B cell (primary cell): ENCODE measurements at regions not wholly inside any gene's neighbourhood (a gene's known extent, or its start where the extent isn't known, plus 50 kb on each side); places are given as distances from the start of the nearest gene placed in this dataset.

ENCODE experiments used
- ATAC-seq: fragments of 200-7000 bp; cut with Tn5 transposase; one replicate; pipeline ENCODE4 v1.10.0; 2021; ENCODE audit warnings: low read depth, mild to moderate bottlenecking, moderate number of reproducible peaks, moderate library complexity
- CTCF ChIA-PET: fragments of 350-600 bp; sonication (Branson Sonifier 250); formaldehyde crosslinking; loops from one replicate; lab custom pipeline; 2021; ENCODE audit warnings: antibody characterized with exemption, inconsistent platforms; lab: Charles Lee
- POLR2A ChIA-PET: fragments of 350-600 bp; sonication (Branson Sonifier 250); formaldehyde crosslinking; loops from one replicate; lab custom pipeline; 2021; ENCODE audit warnings: antibody characterized with exemption; lab: Charles Lee
- DNase-seq: peaks from one replicate; pipeline ENCODE4 v3.0.0; 2013
- H2AFZ ChIP-seq: 2 replicates; pipeline ENCODE4 v1.6.1; 2012; ENCODE audit warnings: mild to moderate bottlenecking, low read depth, low read length; ENCODE audit not compliant: insufficient read depth, poor library complexity, severe bottlenecking
- H3K27ac ChIP-seq, 2 donors: 1 replicate in 1 of 2; 2 replicates in 1 of 2; pipeline ENCODE4 v1.5.1; 2012 to 2013; ENCODE audit warnings: low read length in 2 of 2, mild to moderate bottlenecking in 2 of 2, moderate library complexity in 1 of 2
- H3K27me3 ChIP-seq, 4 experiments: fragments of 200-600 bp in 1 of 4; sonication (generic) in 1 of 4; replicated peaks in 1 of 4; 1 replicate in 2 of 4; 2 replicates in 2 of 4; pipeline versions ENCODE4 v1.6.1 to v1.7.0; 2013 to 2016; ENCODE audit warnings: low read length in 3 of 4, mild to moderate bottlenecking in 2 of 4, mixed read lengths in 1 of 4, moderate library complexity in 1 of 4; ENCODE audit not compliant: insufficient read depth in 4 of 4, control insufficient read depth in 3 of 4; ENCODE audit errors: control extremely low read depth in 1 of 4
- H3K36me3 ChIP-seq, 2 experiments: replicated peaks in 1 of 2; 1 replicate in 1 of 2; 2 replicates in 1 of 2; pipeline versions ENCODE4 v1.6.1 to v1.7.1; 2013; ENCODE audit warnings: low read length in 1 of 2; ENCODE audit not compliant: insufficient read depth in 2 of 2, control insufficient read depth in 1 of 2; ENCODE audit errors: control extremely low read depth in 1 of 2, extremely low read depth in 1 of 2
- H3K4me1 ChIP-seq, 2 donors: fragments of 200-600 bp in 1 of 2; sonication (generic) in 1 of 2; 1 replicate in 1 of 2; 2 replicates in 1 of 2; pipeline versions ENCODE4 v1.5.1 to v1.6.1; 2013 to 2017; ENCODE audit warnings: low read length in 2 of 2; ENCODE audit not compliant: control insufficient read depth in 2 of 2, insufficient read depth in 2 of 2
- H3K4me2 ChIP-seq: replicated peaks from 2 replicates; pipeline ENCODE3; 2012; ENCODE audit warnings: mild to moderate bottlenecking, low read depth, low read length; ENCODE audit not compliant: poor library complexity, severe bottlenecking
- H3K4me3 ChIP-seq, 5 experiments: fragments of 200-600 bp in 1 of 5; sonication (generic) in 1 of 5; 1 replicate in 3 of 5; 2 replicates in 2 of 5; pipeline versions ENCODE4 v1.5.1 to v1.7.0; 2011 to 2016; ENCODE audit warnings: low read length in 4 of 5, mild to moderate bottlenecking in 4 of 5, low read depth in 2 of 5, control low read depth in 1 of 5, moderate library complexity in 1 of 5; ENCODE audit not compliant: insufficient read depth in 1 of 5; ENCODE audit errors: control extremely low read depth in 1 of 5, extremely low read depth in 1 of 5
- H3K79me2 ChIP-seq: fragments of 200-600 bp; sonication (generic); one replicate; pipeline ENCODE4 v1.6.0; 2016; ENCODE audit warnings: low read length; ENCODE audit not compliant: control insufficient read depth, insufficient read depth
- H3K9ac ChIP-seq: fragments of 200-600 bp; sonication (generic); 2 replicates; pipeline ENCODE4 v1.6.1; 2017; ENCODE audit warnings: mild to moderate bottlenecking, low read length, moderate library complexity
- H3K9me3 ChIP-seq, 3 donors: one replicate each; pipeline versions ENCODE4 v1.6.1 to v1.7.1; 2013; ENCODE audit warnings: low read length in 2 of 3; ENCODE audit not compliant: control insufficient read depth in 2 of 3, insufficient read depth in 1 of 3; ENCODE audit errors: control extremely low read depth in 1 of 3
- H4K20me1 ChIP-seq: 2 replicates; pipeline ENCODE4 v1.6.0; 2012; ENCODE audit warnings: mild to moderate bottlenecking, low read length; ENCODE audit not compliant: insufficient read depth, control insufficient read depth, poor library complexity, severe bottlenecking
- H3K27ac Mint-ChIP-seq: one replicate; pipeline ENCODE4 v1.8.0; 2021; ENCODE audit warnings: mixed read lengths
- H3K27me3 Mint-ChIP-seq: one replicate; pipeline ENCODE4 v1.8.0; 2021; ENCODE audit warnings: mixed read lengths
- H3K4me1 Mint-ChIP-seq: one replicate; pipeline ENCODE4 v1.8.0; 2021; ENCODE audit warnings: mixed read lengths
- H3K4me3 Mint-ChIP-seq: one replicate; pipeline ENCODE4 v1.8.0; 2021; ENCODE audit warnings: mixed read lengths
- H3K9me3 Mint-ChIP-seq: one replicate; pipeline ENCODE4 v1.8.0; 2022; ENCODE audit warnings: mixed read lengths; ENCODE audit not compliant: insufficient read depth
- EZH2 ChIP-seq: IDR thresholded peaks from 2 replicates; pipeline ENCODE4 v1.6.1; 2012; ENCODE audit warnings: borderline replicate concordance, low read depth, mild to moderate bottlenecking, moderate library complexity, low read length; ENCODE audit not compliant: insufficient read depth, poor library complexity, severe bottlenecking
- WGBS: methylation state at CpG from one replicate; pipeline ENCODE4 v1.1.5; 2013; ENCODE audit warnings: missing lambda C conversion rate; ENCODE audit not compliant: insufficient coverage; 5-methylcytosine and 5-hydroxymethylcytosine counted together
- intact Hi-C: fragments of 100-400 bp; cut with micrococcal nuclease; formaldehyde crosslinking; loops from one replicate; pipeline ENCODE4 v1.10.0; 2022
- TF ChIP-seq, protein P1 (sequence below): fragments of 200-600 bp; IDR thresholded peaks from one replicate; pipeline ENCODE4 v1.8.0; 2022; ENCODE audit warnings: antibody characterized with exemption, mild to moderate bottlenecking

DNA sequence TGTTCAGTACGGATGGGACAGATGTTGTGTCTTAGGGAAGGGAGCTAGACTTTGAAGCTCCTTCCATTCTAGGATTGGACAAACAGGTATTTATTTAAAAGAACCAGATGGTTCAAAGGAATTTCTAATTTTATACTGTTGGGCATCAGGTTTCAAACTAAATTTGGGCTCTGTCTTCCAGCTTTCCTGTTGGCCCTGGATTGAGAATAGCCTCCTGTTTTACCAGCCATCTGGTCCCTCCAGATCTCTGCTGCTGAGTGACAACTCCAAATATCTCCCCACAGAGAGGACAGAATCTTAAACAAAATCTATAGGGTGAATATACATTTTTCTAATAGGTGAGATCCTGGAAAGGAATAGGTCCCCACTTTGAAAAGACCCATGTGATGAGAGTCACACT lies 52.5 kb upstream of the CNIH3 start:
- H3K4me2 ChIP-seq = no peak overlapping the region
- POLR2A ChIA-PET = no interaction called here

DNA sequence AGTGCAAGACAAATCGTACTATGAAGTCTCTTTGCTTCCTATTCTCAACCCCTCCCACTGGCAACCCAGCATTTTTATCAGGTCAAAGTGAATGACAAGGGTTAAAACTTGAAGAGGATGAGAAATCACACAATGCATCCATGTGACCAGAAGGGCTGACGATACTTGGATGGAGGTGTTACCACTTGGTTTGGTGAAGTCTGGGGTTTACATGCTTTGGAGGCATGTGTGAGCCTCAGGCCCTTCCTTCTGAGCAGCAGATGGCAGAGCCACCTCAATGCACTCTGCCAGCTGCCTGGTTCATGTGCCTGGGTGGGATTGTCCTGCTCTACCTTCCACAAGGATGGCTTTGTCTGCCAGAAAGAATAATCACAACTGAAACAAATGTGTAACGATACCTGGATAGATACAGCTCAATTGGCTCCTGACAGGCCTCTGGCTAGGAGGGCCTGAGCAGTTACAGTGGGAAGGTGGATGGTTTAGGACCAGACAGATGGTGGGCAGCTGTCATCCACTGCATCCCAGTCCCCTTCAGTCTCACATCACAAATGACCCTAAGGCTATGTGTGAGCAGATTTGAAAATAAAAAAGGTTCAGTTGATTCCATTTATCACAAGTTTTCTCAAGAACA lies 51.5 kb upstream of the CNIH3 start:
- POLR2A ChIA-PET = no interaction called here
- Histone ChIP-seq H3K9ac (no peak overlapping the region), H3K4me2 (no peak overlapping the region), H3K36me3 (no peaks in the 10 kb centered on the region), H3K9me3 (peaks cover 0 to 3% (median 0%) of the 10 kb centered on the region in 3 donors), H3K27ac (no peak overlapping the region), H3K27me3 (no peaks in the 10 kb centered on the region), H3K79me2 (no peaks in the 10 kb centered on the region), H2AFZ (no peak overlapping the region), H4K20me1 (no peaks in the 10 kb centered on the region), H3K4me3 (no peak overlapping the region), H3K4me1 (no peaks in the 10 kb centered on the region)
- H3K4me3 Mint-ChIP-seq = no peak overlapping the region
- no peak for ATAC-seq
- 80% methylated on average over 2 of the region's 3 CpGs for WGBS
- intact Hi-C loops = no loop called here
- CTCF ChIA-PET = no interaction called here
- DNase-seq = no peak
- H3K27me3 Mint-ChIP-seq = no peaks in the 10 kb centered on the region
- H3K4me1 Mint-ChIP-seq = no peaks in the 10 kb centered on the region
- TF ChIP-seq EZH2 = no peak
- TF ChIP-seq, protein P1, sequence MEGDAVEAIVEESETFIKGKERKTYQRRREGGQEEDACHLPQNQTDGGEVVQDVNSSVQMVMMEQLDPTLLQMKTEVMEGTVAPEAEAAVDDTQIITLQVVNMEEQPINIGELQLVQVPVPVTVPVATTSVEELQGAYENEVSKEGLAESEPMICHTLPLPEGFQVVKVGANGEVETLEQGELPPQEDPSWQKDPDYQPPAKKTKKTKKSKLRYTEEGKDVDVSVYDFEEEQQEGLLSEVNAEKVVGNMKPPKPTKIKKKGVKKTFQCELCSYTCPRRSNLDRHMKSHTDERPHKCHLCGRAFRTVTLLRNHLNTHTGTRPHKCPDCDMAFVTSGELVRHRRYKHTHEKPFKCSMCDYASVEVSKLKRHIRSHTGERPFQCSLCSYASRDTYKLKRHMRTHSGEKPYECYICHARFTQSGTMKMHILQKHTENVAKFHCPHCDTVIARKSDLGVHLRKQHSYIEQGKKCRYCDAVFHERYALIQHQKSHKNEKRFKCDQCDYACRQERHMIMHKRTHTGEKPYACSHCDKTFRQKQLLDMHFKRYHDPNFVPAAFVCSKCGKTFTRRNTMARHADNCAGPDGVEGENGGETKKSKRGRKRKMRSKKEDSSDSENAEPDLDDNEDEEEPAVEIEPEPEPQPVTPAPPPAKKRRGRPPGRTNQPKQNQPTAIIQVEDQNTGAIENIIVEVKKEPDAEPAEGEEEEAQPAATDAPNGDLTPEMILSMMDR = no peak
- H3K9me3 Mint-ChIP-seq = no peaks in the 10 kb centered on the region
- no peak overlapping the region for H3K27ac Mint-ChIP-seq

More for the DNA sequence above, 52.5 kb upstream of the CNIH3 start:
- intact Hi-C loops = no loop called here
- Mint-ChIP-seq H3K27ac (no peak overlapping the region), H3K27me3 (no peaks in the 10 kb centered on the region), H3K9me3 (no peaks in the 10 kb centered on the region), H3K4me1 (no peaks in the 10 kb centered on the region), H3K4me3 (no peak overlapping the region)
- ATAC-seq (no peak), DNase-seq (no peak)
- CTCF ChIA-PET = no interaction called here
- Histone ChIP-seq H3K4me3 (no peak overlapping the region), H3K9ac (no peak overlapping the region), H4K20me1 (no peaks in the 10 kb centered on the region), H3K27ac (no peak overlapping the region), H3K79me2 (no peaks in the 10 kb centered on the region), H3K9me3 (peaks cover 0 to 3% (median 0%) of the 10 kb centered on the region in 3 donors), H3K4me1 (no peaks in the 10 kb centered on the region), H2AFZ (no peak overlapping the region), H3K36me3 (no peaks in the 10 kb centered on the region), H3K27me3 (no peaks in the 10 kb centered on the region)
- 100% methylated on average over 1 of the region's 1 CpG for WGBS
- TF ChIP-seq, protein P1 = no peak
- TF ChIP-seq EZH2 = no peak
